SU-DHL-6 (cell line): ENCODE measurements at regions not wholly inside any gene's neighbourhood (a gene's known extent, or its start where the extent isn't known, plus 50 kb on each side); places are given as distances from the start of the nearest gene placed in this dataset.

Experiments used
- H2AFZ ChIP-seq: fragments of 200-600 bp; sonication (generic); 2 replicates; pipeline ENCODE4 v1.6.1; 2014; ENCODE audit warnings: low read depth, mild to moderate bottlenecking, moderate library complexity, mixed read lengths, antibody characterized with exemption, low read length; ENCODE audit not compliant: severe bottlenecking
- H3F3A ChIP-seq: fragments of 200-600 bp; shearing (Covaris generic); 2 replicates; pipeline ENCODE4 v1.6.0; 2016; ENCODE audit warnings: antibody characterized with exemption, mild to moderate bottlenecking; ENCODE audit not compliant: insufficient read depth
- H3K27ac ChIP-seq: fragments of 200-600 bp; sonication (generic); 2 replicates; pipeline ENCODE4 v1.5.1; 2016; ENCODE audit warnings: low read depth, mild to moderate bottlenecking, low read length, moderate library complexity, mixed read lengths
- H3K27me3 ChIP-seq: fragments of 200-600 bp; sonication (generic), shearing (Covaris generic); 2 replicates; pipeline ENCODE4 v1.6.0; 2014; ENCODE audit warnings: mild to moderate bottlenecking, low read length
- H3K36me3 ChIP-seq: fragments of 200-600 bp; sonication (generic); 2 replicates; pipeline ENCODE4 v1.6.1; 2014; ENCODE audit warnings: mild to moderate bottlenecking, low read length, mixed read lengths
- H3K4me2 ChIP-seq: fragments of 300-600, 200-600 bp; shearing (Covaris generic), sonication (generic); 2 replicates; pipeline ENCODE4 v1.6.0; 2014; ENCODE audit warnings: low read length, low read depth, mild to moderate bottlenecking; ENCODE audit not compliant: poor library complexity, severe bottlenecking
- H3K4me3 ChIP-seq: fragments of 200-600 bp; sonication (generic); 2 replicates; pipeline ENCODE4 v1.5.1; 2014; ENCODE audit warnings: antibody characterized with exemption, low read length, mild to moderate bottlenecking, mixed read lengths; ENCODE audit not compliant: insufficient read depth, poor library complexity, severe bottlenecking
- H3K79me2 ChIP-seq: fragments of 200-600 bp; sonication (generic); 2 replicates; pipeline ENCODE4 v1.6.1; 2014; ENCODE audit warnings: mild to moderate bottlenecking, low read length, moderate library complexity; ENCODE audit not compliant: insufficient read depth
- H3K9ac ChIP-seq: fragments of 200-600 bp; sonication (generic); 2 replicates; pipeline ENCODE4 v1.7.0; 2014; ENCODE audit warnings: mild to moderate bottlenecking, low read length
- H3K9me2 ChIP-seq: fragments of 200-600 bp; sonication (generic); replicated peaks from 2 replicates; pipeline ENCODE4 v1.6.1; 2014; ENCODE audit warnings: low read length; ENCODE audit not compliant: insufficient read depth
- H3K9me3 ChIP-seq: fragments of 200-600 bp; sonication (generic); 2 replicates; pipeline ENCODE4 v1.6.1; 2014; ENCODE audit warnings: low read length, mixed read lengths; ENCODE audit not compliant: insufficient read depth
- H4K20me1 ChIP-seq: fragments of 200-600 bp; sonication (generic); 2 replicates; pipeline ENCODE4 v1.6.1; 2014; ENCODE audit warnings: low read depth, mild to moderate bottlenecking, antibody characterized with exemption, low read length, moderate library complexity, mixed read lengths
- EZH2phosphoT487 ChIP-seq: fragments of 200-600 bp; sonication (generic), shearing (Covaris generic); conservative IDR thresholded peaks from 2 replicates; pipeline ENCODE4 v1.6.1; 2018; ENCODE audit warnings: mild to moderate bottlenecking, antibody characterized with exemption, low read length, moderate library complexity, mixed read lengths
- TF ChIP-seq, protein P1 (sequence below): fragments of 200-600 bp; sonication (generic); IDR thresholded peaks from one replicate; pipeline ENCODE4 v1.5.1; 2017; ENCODE audit warnings: antibody characterized with exemption, mild to moderate bottlenecking, low read length, moderate library complexity; ENCODE audit not compliant: insufficient read depth, poor library complexity, severe bottlenecking

GRCh38 chr9:28363151-28363562, 789.9 kb upstream of the C9orf72 start:
- H3K9me2 ChIP-seq = no peaks in the 10 kb centered on the region
- H3K27ac ChIP-seq = no peak overlapping the region
- H3K9ac ChIP-seq = no peak overlapping the region
- H3K79me2 ChIP-seq = no peaks in the 10 kb centered on the region
- no peak overlapping the region for H3K4me2 ChIP-seq
- H4K20me1 ChIP-seq = no peaks in the 10 kb centered on the region
- H3K27me3 ChIP-seq = 0 out of 2 replicates have a peak, but pooled peaks cover 4% of the 10 kb centered on the region
- H3K36me3 ChIP-seq = no peaks in the 10 kb centered on the region
- no peaks in the 10 kb centered on the region for H3F3A ChIP-seq
- TF ChIP-seq, protein P1, sequence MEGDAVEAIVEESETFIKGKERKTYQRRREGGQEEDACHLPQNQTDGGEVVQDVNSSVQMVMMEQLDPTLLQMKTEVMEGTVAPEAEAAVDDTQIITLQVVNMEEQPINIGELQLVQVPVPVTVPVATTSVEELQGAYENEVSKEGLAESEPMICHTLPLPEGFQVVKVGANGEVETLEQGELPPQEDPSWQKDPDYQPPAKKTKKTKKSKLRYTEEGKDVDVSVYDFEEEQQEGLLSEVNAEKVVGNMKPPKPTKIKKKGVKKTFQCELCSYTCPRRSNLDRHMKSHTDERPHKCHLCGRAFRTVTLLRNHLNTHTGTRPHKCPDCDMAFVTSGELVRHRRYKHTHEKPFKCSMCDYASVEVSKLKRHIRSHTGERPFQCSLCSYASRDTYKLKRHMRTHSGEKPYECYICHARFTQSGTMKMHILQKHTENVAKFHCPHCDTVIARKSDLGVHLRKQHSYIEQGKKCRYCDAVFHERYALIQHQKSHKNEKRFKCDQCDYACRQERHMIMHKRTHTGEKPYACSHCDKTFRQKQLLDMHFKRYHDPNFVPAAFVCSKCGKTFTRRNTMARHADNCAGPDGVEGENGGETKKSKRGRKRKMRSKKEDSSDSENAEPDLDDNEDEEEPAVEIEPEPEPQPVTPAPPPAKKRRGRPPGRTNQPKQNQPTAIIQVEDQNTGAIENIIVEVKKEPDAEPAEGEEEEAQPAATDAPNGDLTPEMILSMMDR = no peak
- TF ChIP-seq EZH2phosphoT487 = no peak
- no peaks in the 10 kb centered on the region for H3K9me3 ChIP-seq
- no peak overlapping the region for H3K4me3 ChIP-seq
- no peak overlapping the region for H2AFZ ChIP-seq

GRCh38 chr9:28365020-28365640, 791.8 kb upstream of the C9orf72 start:
- no peak overlapping the region for H2AFZ ChIP-seq
- no peaks in the 10 kb centered on the region for H3K36me3 ChIP-seq
- 0 out of 2 replicates have a peak, but pooled peaks cover 4% of the 10 kb centered on the region for H3K27me3 ChIP-seq
- H3K9me2 ChIP-seq = no peaks in the 10 kb centered on the region
- no peak overlapping the region for H3K9ac ChIP-seq
- no peak overlapping the region for H3K4me3 ChIP-seq
- TF ChIP-seq EZH2phosphoT487 = no peak
- TF ChIP-seq, protein P1 = no peak
- H3K9me3 ChIP-seq = no peaks in the 10 kb centered on the region
- H3K27ac ChIP-seq = no peak overlapping the region
- H3K4me2 ChIP-seq = no peak overlapping the region
- H3F3A ChIP-seq = no peaks in the 10 kb centered on the region
- no peaks in the 10 kb centered on the region for H4K20me1 ChIP-seq
- H3K79me2 ChIP-seq = no peaks in the 10 kb centered on the region

GRCh38 chr9:28365728-28366127, 792.4 kb upstream of the C9orf72 start:
- Histone ChIP-seq H3K27ac (no peak overlapping the region), H3K9ac (no peak overlapping the region), H3K4me2 (no peak overlapping the region), H3F3A (no peaks in the 10 kb centered on the region), H3K79me2 (no peaks in the 10 kb centered on the region), H3K4me3 (no peak overlapping the region), H3K9me3 (no peaks in the 10 kb centered on the region), H3K36me3 (no peaks in the 10 kb centered on the region), H4K20me1 (no peaks in the 10 kb centered on the region), H3K27me3 (0 out of 2 replicates have a peak, but pooled peaks cover 4% of the 10 kb centered on the region), H3K9me2 (no peaks in the 10 kb centered on the region), H2AFZ (no peak overlapping the region)
- no peak for TF ChIP-seq EZH2phosphoT487
- TF ChIP-seq, protein P1 = no peak
